ELF-1 (cell line): ENCODE measurements at regions not wholly inside any gene's neighbourhood (a gene's known extent, or its start where the extent isn't known, plus 50 kb on each side); places are given as distances from the start of the nearest gene placed in this dataset.

Experiments used
- DNase-seq: peaks from one replicate; pipeline ENCODE4 v3.0.0-alpha.2; 2016; ENCODE audit warnings: low read depth, low spot score

DNA sequence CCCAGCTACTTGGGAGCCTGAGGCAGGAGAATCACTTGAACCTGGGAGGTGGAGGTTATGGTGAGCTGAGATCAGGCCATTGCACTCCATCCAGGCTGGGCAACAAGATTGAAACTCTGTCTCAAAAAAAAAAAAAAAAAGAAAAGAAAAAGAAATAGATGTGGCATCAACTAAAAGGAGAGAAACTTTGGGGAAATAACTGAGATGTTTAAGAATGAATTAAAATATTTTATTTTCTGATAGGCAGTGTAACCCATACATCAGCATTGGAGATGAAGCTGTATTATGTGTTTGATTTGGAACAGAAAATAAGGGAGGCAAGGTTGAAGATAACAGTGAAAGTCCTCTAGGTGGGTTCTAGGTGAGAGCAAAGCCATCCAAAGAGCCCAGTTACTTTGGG is 110.7 kb upstream of the HNRNPA3 start:
- no peak for DNase-seq

GRCh38 chr2:177106212-177106611 is 106.4 kb upstream of the HNRNPA3 start:
- no peak for DNase-seq

- DNase-seq = no peak
These were observed 103.7 kb upstream of the HNRNPA3 start for GRCh38 chr2:177108890-177109289.

DNA sequence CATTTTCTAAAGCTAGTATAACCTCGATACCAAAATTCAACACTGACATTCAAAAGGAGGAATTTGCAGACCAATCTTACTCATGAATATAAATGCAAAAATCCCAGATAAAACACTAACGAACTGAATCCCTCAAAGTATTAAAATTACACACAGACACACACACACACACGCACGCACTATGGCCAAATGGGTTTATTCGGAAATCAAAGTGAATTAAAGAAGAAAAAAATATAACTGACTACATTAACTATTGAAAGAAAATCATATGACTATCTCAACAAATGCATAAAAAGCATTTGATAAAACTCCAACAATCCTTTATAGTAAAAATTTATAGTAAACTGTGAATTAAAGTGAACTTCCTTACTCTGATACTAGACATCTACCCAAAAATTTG is 97.9 kb upstream of the HNRNPA3 start:
- no peak for DNase-seq

DNA sequence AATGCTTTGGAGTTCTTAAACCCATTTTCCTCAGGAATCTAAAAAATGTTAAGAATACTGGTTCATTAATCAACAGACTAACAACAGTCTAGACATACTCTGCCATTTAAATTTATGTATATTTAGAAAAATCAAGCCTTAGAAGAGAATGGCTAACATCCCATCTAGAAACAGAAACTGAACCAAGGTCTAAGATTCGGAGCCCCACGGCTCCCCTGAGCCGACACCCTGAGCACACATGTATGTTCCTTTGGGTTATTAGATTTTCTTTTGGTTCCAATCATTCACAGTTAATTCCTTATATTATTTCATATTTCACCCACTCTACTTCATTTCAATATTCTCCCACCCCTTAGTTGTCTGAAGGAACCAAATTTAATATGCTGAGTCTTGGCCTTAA is 94.8 kb upstream of the HNRNPA3 start:
- DNase-seq = no peak

GRCh38 chr2:177118636-177119035 is 94.0 kb upstream of the HNRNPA3 start:
- DNase-seq = peak; percentile 48

DNA sequence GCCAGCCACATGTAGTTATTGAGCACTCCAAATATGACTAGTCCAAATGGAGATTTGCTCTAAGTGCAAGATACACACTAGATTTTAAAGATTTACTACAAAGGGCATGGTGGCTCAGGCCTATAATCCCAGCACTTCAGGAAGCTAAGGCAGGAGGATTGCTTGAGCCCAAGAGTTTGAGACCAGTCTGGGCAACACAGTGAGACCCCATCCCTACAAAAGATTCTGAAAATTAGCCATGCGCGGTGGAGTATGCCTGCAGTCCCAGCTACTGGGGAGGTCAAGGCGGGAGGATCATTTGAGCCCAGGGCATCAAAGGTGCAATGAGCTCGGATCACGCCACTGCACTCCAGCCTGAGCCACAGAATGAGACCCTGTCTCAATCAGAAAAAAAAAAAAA is 93.5 kb upstream of the HNRNPA3 start:
- no peak for DNase-seq

- no peak for DNase-seq
These were observed 89.5 kb upstream of the HNRNPA3 start for GRCh38 chr2:177123048-177123447.

DNA sequence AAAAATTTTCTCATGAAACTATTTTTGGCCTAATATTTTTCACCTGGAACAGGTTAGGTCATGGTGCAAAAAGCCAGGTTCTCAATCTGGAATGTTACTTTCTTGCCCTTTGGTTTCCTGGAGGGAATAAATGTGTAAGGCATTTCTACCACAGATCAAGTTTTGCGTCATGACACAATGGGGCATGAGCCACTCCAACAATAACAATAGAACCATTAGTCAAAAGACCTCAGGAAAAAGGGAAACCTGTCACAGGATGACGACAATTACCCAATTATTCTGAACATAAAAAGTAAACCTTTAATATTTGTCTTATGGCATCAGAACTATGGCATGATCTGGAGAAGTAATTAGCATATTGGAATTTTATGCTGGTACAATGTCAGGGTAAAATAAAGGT is 88.2 kb upstream of the HNRNPA3 start:
- no peak for DNase-seq

- DNase-seq = no peak
These were observed 84.8 kb upstream of the HNRNPA3 start for GRCh38 chr2:177127821-177128220.

DNA sequence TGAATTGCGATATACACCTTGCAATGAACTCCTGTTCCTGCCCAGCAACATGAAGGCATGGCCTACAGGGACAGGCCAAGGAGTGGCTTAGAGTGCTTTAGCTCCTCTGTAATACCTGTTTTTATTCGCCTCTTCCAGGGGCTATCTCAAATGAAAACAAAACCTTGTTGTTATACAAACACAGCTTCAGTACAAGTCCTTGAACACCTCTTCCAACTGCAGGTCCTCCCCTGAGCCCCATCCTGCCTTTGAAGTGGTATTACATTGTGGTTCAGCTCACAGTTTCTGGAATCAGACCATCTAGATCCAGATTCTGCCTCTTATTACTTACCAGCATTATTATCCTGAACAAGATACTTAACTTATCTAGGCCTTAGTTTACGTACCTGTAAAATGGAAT is 83.0 kb upstream of the HNRNPA3 start:
- DNase-seq = no peak

- no peak for DNase-seq
These were observed 80.7 kb upstream of the HNRNPA3 start for GRCh38 chr2:177131858-177132257.

GRCh38 chr2:177138823-177139222 is 73.8 kb upstream of the HNRNPA3 start:
- DNase-seq = no peak

DNA sequence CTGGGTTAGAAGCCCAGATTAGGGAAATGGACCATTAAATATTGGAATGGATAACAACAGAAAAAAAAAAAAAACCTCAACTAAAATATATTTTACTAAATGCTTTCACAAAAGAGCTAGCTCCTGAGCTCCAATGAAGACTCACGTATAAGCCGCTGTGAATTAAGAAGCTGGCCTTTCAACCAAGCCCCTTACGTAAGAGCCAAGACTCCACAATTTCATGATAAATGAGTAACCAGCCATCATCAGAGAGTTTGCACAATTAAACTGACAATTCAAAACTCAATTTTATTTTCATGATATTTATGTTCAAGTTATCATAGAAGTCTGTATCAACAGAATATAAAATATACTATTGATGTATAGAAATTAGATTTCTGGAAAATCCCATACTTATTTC is 70.7 kb upstream of the HNRNPA3 start:
- no peak for DNase-seq

DNA sequence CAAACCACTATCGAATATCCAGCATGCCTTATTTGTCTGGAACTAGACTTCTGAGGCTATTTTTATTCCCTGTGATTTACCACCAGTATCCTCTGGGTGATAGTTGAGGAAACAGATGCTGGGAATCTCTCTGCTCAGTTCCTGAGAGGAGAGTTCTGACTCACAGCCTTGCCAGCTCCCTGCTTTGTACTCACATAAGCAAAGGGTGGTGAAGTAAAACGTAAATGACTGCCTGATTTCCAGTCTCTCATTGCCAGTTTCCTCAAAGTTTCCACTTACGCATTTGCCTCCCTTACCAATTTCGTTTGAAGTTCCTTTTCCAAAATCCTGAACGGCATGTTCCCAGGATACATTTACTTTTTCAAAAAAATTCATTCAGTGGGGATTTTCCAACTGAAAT is 69.2 kb upstream of the HNRNPA3 start:
- no peak for DNase-seq

- no peak for DNase-seq
These were observed 65.4 kb upstream of the HNRNPA3 start for GRCh38 chr2:177147093-177147694.

- DNase-seq = no peak
These were observed 64.7 kb upstream of the HNRNPA3 start for GRCh38 chr2:177147834-177148445.

DNA sequence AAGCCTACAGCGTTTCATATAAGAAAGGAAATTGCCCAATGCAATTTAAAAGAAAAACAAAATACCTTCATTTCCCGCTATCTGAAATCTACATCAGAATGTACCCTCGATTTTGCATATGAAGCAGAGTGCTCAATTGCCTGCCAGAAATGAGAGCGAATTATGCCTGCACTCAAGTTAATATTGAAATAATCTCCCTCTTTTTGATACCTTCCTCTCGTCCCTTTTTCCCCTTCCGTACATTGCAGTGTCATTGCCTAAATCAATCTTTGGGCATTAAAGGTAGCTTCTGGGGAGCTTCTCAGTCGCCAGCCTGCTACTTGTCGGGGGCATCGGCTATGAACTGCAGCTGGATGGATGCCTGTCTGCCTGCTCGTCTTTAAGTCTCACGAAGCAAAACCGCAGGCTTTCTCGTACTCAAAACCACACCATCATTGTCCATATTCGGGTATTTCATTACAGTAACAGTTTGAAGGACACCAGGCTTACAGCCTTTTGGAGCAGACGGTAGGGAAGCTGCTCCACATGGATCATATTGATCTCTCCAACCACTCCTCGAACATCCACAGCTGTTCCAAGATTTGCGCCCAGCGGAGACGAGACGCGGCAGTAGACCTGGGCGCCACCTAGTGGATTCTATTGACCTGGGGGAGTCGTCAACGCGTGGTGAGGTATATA is 64.0 kb upstream of the HNRNPA3 start:
- peak; percentile 91 for DNase-seq

- DNase-seq = no peak
These were observed 63.5 kb upstream of the HNRNPA3 start for GRCh38 chr2:177149155-177149503.

- no peak for DNase-seq
These were observed 58.8 kb upstream of the HNRNPA3 start for GRCh38 chr2:177153805-177154204.

DNA sequence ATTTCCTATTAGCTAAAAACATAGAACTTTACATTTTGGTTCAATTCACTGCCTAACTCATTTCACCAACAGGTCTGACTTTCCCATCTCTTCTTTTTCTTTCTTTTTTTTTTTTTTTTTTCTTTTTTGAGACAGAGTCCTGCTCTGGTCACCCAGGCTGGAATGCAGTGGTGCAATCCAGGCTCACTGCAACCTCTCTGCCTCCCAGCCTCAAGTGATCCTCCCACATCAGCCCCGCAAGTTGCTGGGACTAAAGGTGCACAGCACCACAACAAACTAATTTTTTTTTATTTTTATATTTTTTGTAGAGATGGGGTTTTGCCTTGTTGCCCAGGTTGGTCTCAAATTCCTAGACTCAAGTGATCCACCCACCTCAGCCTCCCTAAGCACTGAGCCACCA is 57.8 kb upstream of the HNRNPA3 start:
- DNase-seq = no peak

DNA sequence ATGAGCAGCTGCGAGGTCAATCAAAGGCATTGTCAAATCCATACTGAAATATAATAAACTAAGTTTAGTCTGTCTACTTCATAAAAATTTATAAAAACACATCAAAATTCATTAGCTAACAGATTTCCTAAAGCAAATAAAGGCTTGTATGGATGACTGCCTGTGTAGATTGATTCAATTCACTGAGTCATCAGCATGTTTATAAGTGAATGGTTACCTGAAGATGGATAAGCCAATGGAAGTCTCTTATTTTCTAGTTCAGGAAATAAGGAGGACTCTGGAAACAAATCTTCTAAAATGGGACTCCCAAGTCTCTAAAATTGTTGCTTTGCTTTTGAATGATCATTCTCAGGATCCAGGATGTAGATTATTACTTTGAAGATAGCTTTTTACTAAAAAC is 57.0 kb upstream of the HNRNPA3 start:
- no peak for DNase-seq

DNA sequence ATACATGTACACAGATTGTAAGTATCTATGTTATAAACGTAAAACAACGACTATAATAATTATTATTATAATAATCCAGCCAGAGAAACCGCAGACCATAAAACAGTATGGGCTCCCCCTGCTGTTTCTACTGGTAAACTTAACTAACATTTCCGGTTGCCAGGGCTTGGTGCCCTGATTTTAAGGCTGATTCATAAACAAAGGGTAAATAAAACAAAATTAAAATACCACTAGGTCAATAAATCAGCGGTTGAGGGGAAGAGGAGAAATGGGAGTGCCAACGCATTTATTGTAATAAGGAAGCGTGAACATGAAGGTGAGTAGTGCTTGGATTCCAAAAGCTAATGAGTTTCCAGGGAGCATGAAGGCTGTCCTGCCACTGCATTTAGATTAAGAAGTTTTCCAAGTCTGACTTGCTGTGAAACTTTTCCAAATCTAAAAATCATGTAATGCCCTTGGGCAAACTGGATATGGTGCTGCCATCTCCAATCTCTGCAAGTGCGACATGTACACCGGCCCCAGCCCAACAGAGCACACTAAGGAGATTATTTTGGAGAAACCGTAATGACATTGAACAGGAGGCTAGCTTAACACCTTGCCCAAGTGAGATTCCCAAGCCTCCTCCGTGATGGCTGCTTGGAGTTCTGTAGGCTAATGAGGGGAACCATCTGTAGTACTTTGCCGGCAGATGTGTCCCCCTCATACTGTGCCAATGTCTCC is 50.7 kb upstream of the HNRNPA3 start:
- peak; percentile 9 for DNase-seq
